GM12878 (cell line): ENCODE measurements at regions not wholly inside any gene's neighbourhood (a gene's known extent, or its start where the extent isn't known, plus 50 kb on each side); places are given as distances from the start of the nearest gene placed in this dataset.

Experiments used
- ATAC-seq: fragments of 200-7000 bp; cut with Tn5 transposase; 3 replicates; pipeline ENCODE4 v1.9.1; 2020; ENCODE audit warnings: mild to moderate bottlenecking, moderate library complexity
- BruUV-seq: library from RNA; stranded (reverse); fragments of 400-500 nt; replicated peaks from 2 replicates; lab custom pipeline; 2021; lab: Mats Ljungman, UMichigan
- CTCF ChIA-PET: fragments of 300-600 bp; sonication (Branson Sonifier 250); formaldehyde crosslinking; extraction: SDS; loops from one replicate; lab custom pipeline; 2021; ENCODE audit warnings: inconsistent platforms; lab: Yijun Ruan, JAX
- POLR2A ChIA-PET: fragments of 350-600 bp; formaldehyde crosslinking; extraction: SDS; loops from one replicate; lab custom pipeline; 2021; ENCODE audit warnings: inconsistent platforms; lab: Charles Lee
- RAD21 ChIA-PET: fragments of 300-600 bp; sonication (Branson Sonifier 250); formaldehyde crosslinking; loops from one replicate; lab custom pipeline; 2023; ENCODE audit warnings: antibody characterized with exemption; ENCODE audit not compliant: unreplicated experiment; lab: Charles Lee
- SMC1A ChIA-PET: fragments of 300-600 bp; sonication (Branson Sonifier 250); formaldehyde crosslinking; loops from one replicate; lab custom pipeline; 2023; ENCODE audit not compliant: unreplicated experiment, uncharacterized antibody; lab: Charles Lee
- DNase-seq: peaks from one replicate; pipeline ENCODE4 v3.0.0-alpha.2; 2011; ENCODE audit warnings: low read depth, low spot score
- FAIRE-seq: peaks from 3 replicates; lab custom pipeline; 2011; peaks lifted over from hg19 to GRCh38; lab: Jason Lieb, UNC
- H2AFZ ChIP-seq: 2 replicates; pipeline ENCODE4 v1.6.0; 2011; ENCODE audit warnings: low read depth, low read length, control low read depth; ENCODE audit not compliant: control insufficient read depth
- H3K27ac ChIP-seq: 2 replicates; pipeline ENCODE4 v1.5.1; 2011; ENCODE audit warnings: control low read depth; ENCODE audit not compliant: control insufficient read depth, insufficient read depth
- H3K27me3 ChIP-seq, 2 experiments: replicated peaks in 1 of 2; 2 replicates each; pipeline versions ENCODE4 v1.6.0 to v1.6.1; 2011; ENCODE audit warnings: low read length in 1 of 2; ENCODE audit not compliant: control insufficient read depth in 2 of 2, insufficient read depth in 2 of 2
- H3K36me3 ChIP-seq, 2 experiments: 2 replicates each; pipeline ENCODE4 v1.5.1; 2011; ENCODE audit warnings: low read length in 1 of 2; ENCODE audit not compliant: control insufficient read depth in 2 of 2, insufficient read depth in 2 of 2
- H3K4me1 ChIP-seq: 2 replicates; pipeline ENCODE4 v1.6.1; 2011; ENCODE audit warnings: mild to moderate bottlenecking, low read length, moderate library complexity, mixed read lengths; ENCODE audit not compliant: control insufficient read depth, insufficient read depth
- H3K4me2 ChIP-seq: 2 replicates; pipeline ENCODE4 v1.6.0; 2011; ENCODE audit warnings: control low read depth; ENCODE audit not compliant: control insufficient read depth, insufficient read depth
- H3K4me3 ChIP-seq: fragments of 200-600 bp; sonication (generic); 2 replicates; pipeline ENCODE4 v1.5.1; 2016
- H3K79me2 ChIP-seq: 2 replicates; pipeline ENCODE4 v1.6.0; 2011; ENCODE audit warnings: low read length; ENCODE audit not compliant: control insufficient read depth, insufficient read depth
- H3K9ac ChIP-seq: 2 replicates; pipeline ENCODE4 v1.8.0; 2011; ENCODE audit warnings: low read length, control low read depth, mixed read lengths; ENCODE audit not compliant: control insufficient read depth, insufficient read depth
- H3K9me3 ChIP-seq: replicated peaks from 3 replicates; pipeline ENCODE4 v1.5.1; 2011; ENCODE audit warnings: mild to moderate bottlenecking, low read length; ENCODE audit not compliant: control insufficient read depth, insufficient read depth
- H4K20me1 ChIP-seq: 2 replicates; pipeline ENCODE4 v1.6.0; 2011; ENCODE audit not compliant: control insufficient read depth, insufficient read depth
- BMI1 ChIP-seq: fragments of 450-650 bp; IDR thresholded peaks from 2 replicates; pipeline ENCODE4 v1.6.1; 2016; ENCODE audit warnings: mild to moderate bottlenecking, moderate library complexity, borderline replicate concordance
- CBFB ChIP-seq: IDR thresholded peaks from 2 replicates; pipeline ENCODE4 v1.6.1; 2016; ENCODE audit warnings: antibody characterized with exemption, low read depth
- CREB1 ChIP-seq: IDR thresholded peaks from 2 replicates; pipeline ENCODE4 v1.6.1; 2012; ENCODE audit warnings: low read depth, mild to moderate bottlenecking, inconsistent platforms
- DPF2 ChIP-seq: fragments of 450-650 bp; IDR thresholded peaks from 2 replicates; pipeline ENCODE4 v1.6.1; 2017; ENCODE audit warnings: mild to moderate bottlenecking
- ETV6 ChIP-seq, 2 experiments: fragments of 450-650 bp in 1 of 2; IDR thresholded peaks in 1 of 2; conservative IDR thresholded peaks in 1 of 2; 2 replicates each; pipeline ENCODE4 v1.6.1; 2014; ENCODE audit warnings: antibody characterized with exemption in 1 of 2, borderline replicate concordance in 1 of 2, low read depth in 1 of 2, mild to moderate bottlenecking in 1 of 2, moderate library complexity in 1 of 2
- MEF2A ChIP-seq: IDR thresholded peaks from 2 replicates; pipeline ENCODE4 v1.6.1; 2011; ENCODE audit warnings: low read depth, mild to moderate bottlenecking, low read length, moderate library complexity; ENCODE audit not compliant: insufficient read depth
- NFYB ChIP-seq: IDR thresholded peaks from 2 replicates; pipeline ENCODE4 v1.6.1; 2011; ENCODE audit warnings: low read depth, mild to moderate bottlenecking, low read length, improper control_type of control experiment, moderate library complexity; ENCODE audit not compliant: insufficient read depth
- NRF1 ChIP-seq: conservative IDR thresholded peaks from 2 replicates; pipeline ENCODE4 v1.6.1; 2011; ENCODE audit warnings: mild to moderate bottlenecking, low read depth, low read length, improper control_type of control experiment
- RUNX3 ChIP-seq: IDR thresholded peaks from 2 replicates; pipeline ENCODE4 v1.6.1; 2012; ENCODE audit warnings: low read length, inconsistent platforms
- SMAD1 ChIP-seq: fragments of 450-650 bp; IDR thresholded peaks from 2 replicates; pipeline ENCODE4 v1.6.1; 2018; ENCODE audit warnings: mild to moderate bottlenecking, low read depth; ENCODE audit not compliant: partially characterized antibody
- SP1 ChIP-seq: IDR thresholded peaks from one replicate; pipeline ENCODE4 v1.6.1; 2011; ENCODE audit warnings: low read depth, low read length
- TBL1XR1 ChIP-seq: IDR thresholded peaks from 2 replicates; pipeline ENCODE4 v1.6.1; 2012; ENCODE audit warnings: low read depth, low read length, improper control_type of control experiment
- TCF7 ChIP-seq: IDR thresholded peaks from 2 replicates; pipeline ENCODE4 v1.6.1; 2014; ENCODE audit warnings: antibody characterized with exemption, borderline replicate concordance
- WGBS: methylation state at CpG from one replicate; pipeline ENCODE4 v1.1.6; 2016; ENCODE audit warnings: low lambda C conversion rate; ENCODE audit not compliant: insufficient replicate concordance, insufficient coverage; ENCODE audit errors: missing lambda C conversion rate; 5-methylcytosine and 5-hydroxymethylcytosine counted together
- in situ Hi-C: fragments of 300-500 bp; cut with MboI; formaldehyde crosslinking; loops from 9 replicates; pipeline ENCODE4 v1.14.3; 2018; ENCODE audit warnings: mixed read lengths
- intact Hi-C: fragments of 100-400 bp; cut with micrococcal nuclease; formaldehyde crosslinking; loops from one replicate; pipeline ENCODE4 v1.14.2; 2022; ENCODE audit not compliant: unreplicated experiment
- TF ChIP-seq, protein P1 (sequence below): IDR thresholded peaks from 2 replicates; pipeline ENCODE4 v1.6.1; 2011; ENCODE audit warnings: mild to moderate bottlenecking, low read depth, low read length, moderate library complexity; ENCODE audit not compliant: insufficient replicate concordance
- TF ChIP-seq, protein P2 (sequence below): fragments of 150-350 bp; IDR thresholded peaks from 2 replicates; pipeline ENCODE4 v1.6.1; 2016; ENCODE audit warnings: low read depth, low read length

DNA sequence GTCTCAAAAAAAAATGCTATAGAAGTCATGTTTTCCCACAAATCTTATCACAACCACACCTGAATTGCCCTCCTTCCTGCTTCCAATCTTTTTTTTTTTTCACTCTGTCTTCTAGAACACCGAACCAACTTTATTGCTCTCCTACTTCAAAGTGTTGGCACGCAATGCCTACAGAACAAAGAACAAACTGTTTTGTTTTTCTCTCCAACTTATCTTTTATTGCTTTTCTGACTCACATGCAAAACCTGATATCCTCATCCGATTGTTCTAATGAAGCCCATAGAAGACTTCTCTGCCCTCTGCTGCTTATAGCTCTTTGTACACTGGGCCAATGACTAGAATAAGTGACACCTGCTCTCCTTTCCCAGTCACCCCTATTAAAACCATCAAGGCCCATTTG is 602.8 kb downstream of the EPHA4 start:
- intact Hi-C loops: no loop called here
- Histone ChIP-seq H3K9ac (no peak overlapping the region), H3K4me3 (no peak overlapping the region), H3K9me3 (no peaks in the 10 kb centered on the region), H3K27me3 (no peaks in the 10 kb centered on the region), H3K4me1 (no peaks in the 10 kb centered on the region), H3K4me2 (no peak overlapping the region), H3K79me2 (no peaks in the 10 kb centered on the region), H3K27ac (no peak overlapping the region), H3K36me3 (no peaks in the 10 kb centered on the region), H4K20me1 (no peaks in the 10 kb centered on the region), H2AFZ (no peak overlapping the region)
- BruUV-seq: no TSS peak
- ATAC-seq (no peak), DNase-seq (no peak), FAIRE-seq (no peak)
- SMC1A ChIA-PET: interaction anchor here (0.7 kb wide), 1 partner anchor 304 kb away, joined by 3 read pairs; no protein-coding TSS in a partner anchor
- TF ChIP-seq BMI1 (no peak), TBL1XR1 (no peak), ETV6 (conservative IDR thresholded peaks at IDR 0.05 in 1 of 2, IDR thresholded peaks at IDR 0.05 in 1 of 2; ENCODE audit: borderline replicate concordance in 1 of 2, low read depth in 1 of 2) (no peak), NRF1 (no peak), CREB1 (no peak), CBFB (no peak), SP1 (no peak), NFYB (no peak), TCF7 (no peak), MEF2A (no peak), DPF2 (no peak), RUNX3 (no peak), SMAD1 (no peak)
- TF ChIP-seq, protein P1, sequence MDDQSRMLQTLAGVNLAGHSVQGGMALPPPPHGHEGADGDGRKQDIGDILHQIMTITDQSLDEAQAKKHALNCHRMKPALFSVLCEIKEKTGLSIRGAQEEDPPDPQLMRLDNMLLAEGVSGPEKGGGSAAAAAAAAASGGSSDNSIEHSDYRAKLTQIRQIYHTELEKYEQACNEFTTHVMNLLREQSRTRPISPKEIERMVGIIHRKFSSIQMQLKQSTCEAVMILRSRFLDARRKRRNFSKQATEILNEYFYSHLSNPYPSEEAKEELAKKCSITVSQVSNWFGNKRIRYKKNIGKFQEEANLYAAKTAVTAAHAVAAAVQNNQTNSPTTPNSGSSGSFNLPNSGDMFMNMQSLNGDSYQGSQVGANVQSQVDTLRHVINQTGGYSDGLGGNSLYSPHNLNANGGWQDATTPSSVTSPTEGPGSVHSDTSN: no peak
- TF ChIP-seq, protein P2, sequence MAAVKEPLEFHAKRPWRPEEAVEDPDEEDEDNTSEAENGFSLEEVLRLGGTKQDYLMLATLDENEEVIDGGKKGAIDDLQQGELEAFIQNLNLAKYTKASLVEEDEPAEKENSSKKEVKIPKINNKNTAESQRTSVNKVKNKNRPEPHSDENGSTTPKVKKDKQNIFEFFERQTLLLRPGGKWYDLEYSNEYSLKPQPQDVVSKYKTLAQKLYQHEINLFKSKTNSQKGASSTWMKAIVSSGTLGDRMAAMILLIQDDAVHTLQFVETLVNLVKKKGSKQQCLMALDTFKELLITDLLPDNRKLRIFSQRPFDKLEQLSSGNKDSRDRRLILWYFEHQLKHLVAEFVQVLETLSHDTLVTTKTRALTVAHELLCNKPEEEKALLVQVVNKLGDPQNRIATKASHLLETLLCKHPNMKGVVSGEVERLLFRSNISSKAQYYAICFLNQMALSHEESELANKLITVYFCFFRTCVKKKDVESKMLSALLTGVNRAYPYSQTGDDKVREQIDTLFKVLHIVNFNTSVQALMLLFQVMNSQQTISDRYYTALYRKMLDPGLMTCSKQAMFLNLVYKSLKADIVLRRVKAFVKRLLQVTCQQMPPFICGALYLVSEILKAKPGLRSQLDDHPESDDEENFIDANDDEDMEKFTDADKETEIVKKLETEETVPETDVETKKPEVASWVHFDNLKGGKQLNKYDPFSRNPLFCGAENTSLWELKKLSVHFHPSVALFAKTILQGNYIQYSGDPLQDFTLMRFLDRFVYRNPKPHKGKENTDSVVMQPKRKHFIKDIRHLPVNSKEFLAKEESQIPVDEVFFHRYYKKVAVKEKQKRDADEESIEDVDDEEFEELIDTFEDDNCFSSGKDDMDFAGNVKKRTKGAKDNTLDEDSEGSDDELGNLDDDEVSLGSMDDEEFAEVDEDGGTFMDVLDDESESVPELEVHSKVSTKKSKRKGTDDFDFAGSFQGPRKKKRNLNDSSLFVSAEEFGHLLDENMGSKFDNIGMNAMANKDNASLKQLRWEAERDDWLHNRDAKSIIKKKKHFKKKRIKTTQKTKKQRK: no peak
- POLR2A ChIA-PET: no interaction called here
- CTCF ChIA-PET: no interaction called here
- in situ Hi-C loops: no loop called here
- WGBS: 0% methylated on average over 1 of the region's 3 CpGs
- RAD21 ChIA-PET: no interaction called here
